Esophagus muscularis mucosa (tissue), 4 donors: ENCODE measurements at regions not wholly inside any gene's neighbourhood (a gene's known extent, or its start where the extent isn't known, plus 50 kb on each side); places are given as distances from the start of the nearest gene placed in this dataset.

Experiments used
- DNase-seq: peaks from one replicate; pipeline ENCODE4 v3.0.0-alpha.2; 2017; ENCODE audit errors: extremely low spot score
- H3K27ac ChIP-seq, 4 donors: fragments of 200-600 bp; sonication (generic); replicated peaks in 1 of 4; 1 replicate in 3 of 4; 2 replicates in 1 of 4; pipeline ENCODE4 v1.5.1; 2016 to 2019; ENCODE audit warnings: mild to moderate bottlenecking in 1 of 4
- H3K27me3 ChIP-seq, 4 donors: fragments of 200-600 bp; sonication (generic); one replicate each; pipeline versions ENCODE4 v1.5.1 to v1.6.0; 2016 to 2019
- H3K36me3 ChIP-seq, 4 donors: fragments of 200-600 bp; sonication (generic); one replicate each; pipeline ENCODE4 v1.5.1; 2016 to 2019
- H3K4me1 ChIP-seq, 4 donors: fragments of 200-600 bp; sonication (generic); one replicate each; pipeline ENCODE4 v1.5.1; 2016 to 2019
- H3K4me3 ChIP-seq, 4 donors: fragments of 200-600 bp; sonication (generic); 1 replicate in 2 of 4; 2 replicates in 2 of 4; pipeline ENCODE4 v1.5.1; 2016 to 2019; ENCODE audit warnings: mild to moderate bottlenecking in 4 of 4, moderate library complexity in 1 of 4
- H3K9me3 ChIP-seq, 4 donors: fragments of 200-600 bp; sonication (generic); 1 replicate in 3 of 4; 2 replicates in 1 of 4; pipeline ENCODE4 v1.5.1; 2016 to 2019
- CTCF ChIP-seq, 3 experiments: fragments of 200-600 bp in 2 of 3; fragments of 450-650 bp in 1 of 3; sonication (generic) in 2 of 3; IDR thresholded peaks; one replicate each; pipeline ENCODE4 v1.5.1; 2017 to 2019; ENCODE audit warnings: antibody characterized with exemption in 3 of 3, mild to moderate bottlenecking in 2 of 3, moderate library complexity in 1 of 3
- EP300 ChIP-seq: sonication (generic); formaldehyde crosslinking; IDR thresholded peaks from one replicate; pipeline ENCODE4 v1.6.1; 2017; ENCODE audit warnings: antibody characterized with exemption
- POLR2A ChIP-seq: fragments of 450-650 bp; IDR thresholded peaks from one replicate; pipeline ENCODE4 v1.6.1; 2017; ENCODE audit warnings: antibody characterized with exemption, moderate library complexity, mild to moderate bottlenecking, low read depth
- POLR2AphosphoS5 ChIP-seq, 2 donors: sonication (generic); formaldehyde crosslinking; IDR thresholded peaks; one replicate each; pipeline ENCODE4 v1.6.1; 2017; ENCODE audit warnings: antibody characterized with exemption in 2 of 2
- WGBS: methylation state at CpG from one replicate; pipeline ENCODE4 v1.1.5; 2018; 5-methylcytosine and 5-hydroxymethylcytosine counted together
- intact Hi-C: fragments of 100-400 bp; cut with DNase I; formaldehyde crosslinking; loops from one replicate; pipeline ENCODE4 v1.15.1; 2023

GRCh38 chr4:119693126-119693525, 64.5 kb upstream of the PDE5A start:
- Histone ChIP-seq H3K4me3 (no peak overlapping the region), H3K27ac (peak overlapping the region in 1 of 4 donors; percentile 10), H3K4me1 (peaks cover 0 to 25% (median 8%) of the 10 kb centered on the region in 4 donors), H3K9me3 (no peaks in the 10 kb centered on the region), H3K27me3 (no peaks in the 10 kb centered on the region), H3K36me3 (no peaks in the 10 kb centered on the region)
- DNase-seq, result no peak
- no peak for TF ChIP-seq EP300
- TF ChIP-seq CTCF (IDR thresholded peaks at IDR 0.05), result no peak
- TF ChIP-seq POLR2AphosphoS5 (IDR thresholded peaks at IDR 0.05), result no peak
- no peak for TF ChIP-seq POLR2A
- intact Hi-C loops, result loop anchor here (10.0 kb wide), 2 partner anchors 92 to 352 kb away; no protein-coding TSS in a partner anchor

- H3K27me3 ChIP-seq, result no peaks in the 10 kb centered on the region
- H3K27ac ChIP-seq, result no peak overlapping the region
- TF ChIP-seq POLR2AphosphoS5 (IDR thresholded peaks at IDR 0.05) (no peak), POLR2A (no peak), CTCF (IDR thresholded peaks at IDR 0.05) (peak in 2 of 3 experiments; percentile 22 to 30), EP300 (no peak)
- H3K4me3 ChIP-seq, result no peak overlapping the region
- DNase-seq, result no peak
- no peaks in the 10 kb centered on the region for H3K36me3 ChIP-seq
- intact Hi-C loops, result loop anchor here (10.0 kb wide), 2 partner anchors 93 to 353 kb away; no protein-coding TSS in a partner anchor
- peaks cover 0 to 25% (median 8%) of the 10 kb centered on the region in 4 donors for H3K4me1 ChIP-seq
- H3K9me3 ChIP-seq, result no peaks in the 10 kb centered on the region
- WGBS, result 73% methylated on average over 1 of the region's 1 CpG
Observed at GRCh38 chr4:119692001-119692400, 63.4 kb upstream of the PDE5A start.

- Histone ChIP-seq H3K27ac (no peak overlapping the region), H3K36me3 (no peaks in the 10 kb centered on the region), H3K27me3 (no peaks in the 10 kb centered on the region), H3K4me3 (no peak overlapping the region), H3K4me1 (peaks cover 0 to 25% (median 8%) of the 10 kb centered on the region in 4 donors), H3K9me3 (no peaks in the 10 kb centered on the region)
- no peak for TF ChIP-seq EP300
- TF ChIP-seq CTCF (IDR thresholded peaks at IDR 0.05), result no peak
- no peak for TF ChIP-seq POLR2AphosphoS5 (IDR thresholded peaks at IDR 0.05)
- TF ChIP-seq POLR2A, result no peak
- WGBS, result 93% methylated on average over 1 of the region's 1 CpG
- intact Hi-C loops, result loop anchor here (10.0 kb wide), 2 partner anchors 94 to 354 kb away; no protein-coding TSS in a partner anchor
- DNase-seq, result no peak
Observed at GRCh38 chr4:119690871-119691270, 62.3 kb upstream of the PDE5A start.

- H3K9me3 ChIP-seq, result no peaks in the 10 kb centered on the region
- intact Hi-C loops, result no loop called here
- WGBS, result 59% methylated on average over 1 of the region's 1 CpG
- H3K27me3 ChIP-seq, result no peaks in the 10 kb centered on the region
- DNase-seq, result no peak
- no peak for TF ChIP-seq CTCF (IDR thresholded peaks at IDR 0.05)
- no peak for TF ChIP-seq POLR2A
- TF ChIP-seq POLR2AphosphoS5 (IDR thresholded peaks at IDR 0.05), result no peak
- no peak for TF ChIP-seq EP300
- no peak overlapping the region for H3K27ac ChIP-seq
- H3K4me1 ChIP-seq, result peaks cover 0 to 42% (median 24%) of the 10 kb centered on the region in 4 donors
- H3K36me3 ChIP-seq, result no peaks in the 10 kb centered on the region
- no peak overlapping the region for H3K4me3 ChIP-seq
Observed at GRCh38 chr4:119688446-119688845, 59.8 kb upstream of the PDE5A start.

- H3K4me1 ChIP-seq, result peaks cover 0 to 61% (median 50%) of the 10 kb centered on the region in 4 donors
- H3K9me3 ChIP-seq, result no peaks in the 10 kb centered on the region
- no peak overlapping the region for H3K4me3 ChIP-seq
- TF ChIP-seq EP300 (no peak), POLR2AphosphoS5 (IDR thresholded peaks at IDR 0.05) (no peak), POLR2A (no peak), CTCF (IDR thresholded peaks at IDR 0.05) (no peak)
- DNase-seq, result no peak
- intact Hi-C loops, result loop anchor here (5.0 kb wide), 1 partner anchor 48 kb away; no protein-coding TSS in a partner anchor
- H3K36me3 ChIP-seq, result no peaks in the 10 kb centered on the region
- H3K27me3 ChIP-seq, result no peaks in the 10 kb centered on the region
- WGBS, result 79% methylated on average over 4 of the region's 4 CpGs
- peak overlapping the region; percentile 48 to 74 (median 67) for H3K27ac ChIP-seq
Observed at GRCh38 chr4:119684463-119684862, 55.9 kb upstream of the PDE5A start.
